ENCODE measurements at regions not wholly inside any gene's neighbourhood (a gene's known extent, or its start where the extent isn't known, plus 50 kb on each side); places are given as distances from the start of the nearest gene placed in this dataset.

DNA sequence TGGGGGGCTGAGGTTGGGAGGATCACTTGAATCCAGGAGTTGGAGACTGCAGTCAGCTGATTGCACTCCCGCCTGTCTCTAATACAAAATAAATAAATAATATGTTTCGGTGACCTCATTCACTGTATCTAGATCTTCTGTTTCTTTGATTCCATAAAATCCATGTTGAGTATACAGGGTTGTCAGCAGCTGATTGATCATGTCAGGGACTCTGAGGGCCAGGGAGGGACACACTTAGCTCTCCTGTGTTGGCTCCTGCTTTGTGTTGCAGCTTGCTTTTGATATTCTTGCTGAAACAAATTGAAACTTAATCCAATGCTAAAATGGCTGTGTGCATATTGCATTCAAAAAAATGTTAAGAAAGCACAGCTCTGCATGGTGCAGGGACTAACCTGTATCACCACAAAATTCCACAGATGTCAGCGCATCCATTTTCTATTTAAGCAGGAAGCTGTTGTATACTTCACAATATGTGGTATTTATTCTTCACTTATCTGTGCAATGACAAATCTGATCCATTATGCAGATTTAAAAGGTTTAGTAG is 454.5 kb downstream of the CDH11 start:
- TF ChIP-seq POLR2A (IDR thresholded peaks at IDR 0.05) (no peak), POLR2AphosphoS5 (IDR thresholded peaks at IDR 0.05) (no peak)
- TF ChIP-seq, protein P1, sequence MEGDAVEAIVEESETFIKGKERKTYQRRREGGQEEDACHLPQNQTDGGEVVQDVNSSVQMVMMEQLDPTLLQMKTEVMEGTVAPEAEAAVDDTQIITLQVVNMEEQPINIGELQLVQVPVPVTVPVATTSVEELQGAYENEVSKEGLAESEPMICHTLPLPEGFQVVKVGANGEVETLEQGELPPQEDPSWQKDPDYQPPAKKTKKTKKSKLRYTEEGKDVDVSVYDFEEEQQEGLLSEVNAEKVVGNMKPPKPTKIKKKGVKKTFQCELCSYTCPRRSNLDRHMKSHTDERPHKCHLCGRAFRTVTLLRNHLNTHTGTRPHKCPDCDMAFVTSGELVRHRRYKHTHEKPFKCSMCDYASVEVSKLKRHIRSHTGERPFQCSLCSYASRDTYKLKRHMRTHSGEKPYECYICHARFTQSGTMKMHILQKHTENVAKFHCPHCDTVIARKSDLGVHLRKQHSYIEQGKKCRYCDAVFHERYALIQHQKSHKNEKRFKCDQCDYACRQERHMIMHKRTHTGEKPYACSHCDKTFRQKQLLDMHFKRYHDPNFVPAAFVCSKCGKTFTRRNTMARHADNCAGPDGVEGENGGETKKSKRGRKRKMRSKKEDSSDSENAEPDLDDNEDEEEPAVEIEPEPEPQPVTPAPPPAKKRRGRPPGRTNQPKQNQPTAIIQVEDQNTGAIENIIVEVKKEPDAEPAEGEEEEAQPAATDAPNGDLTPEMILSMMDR (IDR thresholded peaks at IDR 0.05), result no peak

Data from prostate gland (tissue), 2 donors.